SU-DHL-6 (cell line): ENCODE measurements at regions not wholly inside any gene's neighbourhood (a gene's known extent, or its start where the extent isn't known, plus 50 kb on each side); places are given as distances from the start of the nearest gene placed in this dataset.

ENCODE experiments used
- EZH2phosphoT487 ChIP-seq: fragments of 200-600 bp; sonication (generic), shearing (Covaris generic); conservative IDR thresholded peaks from 2 replicates; pipeline ENCODE4 v1.6.1; 2018; ENCODE audit warnings: mild to moderate bottlenecking, antibody characterized with exemption, low read length, moderate library complexity, mixed read lengths
- TF ChIP-seq, protein P1 (sequence below): fragments of 200-600 bp; sonication (generic); IDR thresholded peaks from one replicate; pipeline ENCODE4 v1.5.1; 2017; ENCODE audit warnings: antibody characterized with exemption, mild to moderate bottlenecking, low read length, moderate library complexity; ENCODE audit not compliant: insufficient read depth, poor library complexity, severe bottlenecking

DNA sequence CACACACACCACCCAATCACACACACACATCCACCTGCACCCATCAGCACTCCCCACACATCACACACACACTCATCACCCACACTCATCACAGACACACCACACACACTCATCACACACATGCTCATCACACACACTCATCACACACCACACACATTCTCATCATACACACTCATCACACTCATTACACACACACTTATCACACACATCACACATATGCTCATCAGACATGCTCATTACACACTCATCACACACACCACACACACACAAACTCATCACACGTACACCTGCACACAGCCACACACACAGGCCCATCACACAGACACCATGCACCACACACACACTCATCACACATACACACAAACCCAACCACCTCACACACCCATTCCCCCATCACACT, 107.5 kb upstream of the C14orf180 start:
- TF ChIP-seq, protein P1, sequence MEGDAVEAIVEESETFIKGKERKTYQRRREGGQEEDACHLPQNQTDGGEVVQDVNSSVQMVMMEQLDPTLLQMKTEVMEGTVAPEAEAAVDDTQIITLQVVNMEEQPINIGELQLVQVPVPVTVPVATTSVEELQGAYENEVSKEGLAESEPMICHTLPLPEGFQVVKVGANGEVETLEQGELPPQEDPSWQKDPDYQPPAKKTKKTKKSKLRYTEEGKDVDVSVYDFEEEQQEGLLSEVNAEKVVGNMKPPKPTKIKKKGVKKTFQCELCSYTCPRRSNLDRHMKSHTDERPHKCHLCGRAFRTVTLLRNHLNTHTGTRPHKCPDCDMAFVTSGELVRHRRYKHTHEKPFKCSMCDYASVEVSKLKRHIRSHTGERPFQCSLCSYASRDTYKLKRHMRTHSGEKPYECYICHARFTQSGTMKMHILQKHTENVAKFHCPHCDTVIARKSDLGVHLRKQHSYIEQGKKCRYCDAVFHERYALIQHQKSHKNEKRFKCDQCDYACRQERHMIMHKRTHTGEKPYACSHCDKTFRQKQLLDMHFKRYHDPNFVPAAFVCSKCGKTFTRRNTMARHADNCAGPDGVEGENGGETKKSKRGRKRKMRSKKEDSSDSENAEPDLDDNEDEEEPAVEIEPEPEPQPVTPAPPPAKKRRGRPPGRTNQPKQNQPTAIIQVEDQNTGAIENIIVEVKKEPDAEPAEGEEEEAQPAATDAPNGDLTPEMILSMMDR: no peak
- no peak for TF ChIP-seq EZH2phosphoT487
